Mesothelial cell of epicardium (in vitro differentiated cells): ENCODE measurements at regions not wholly inside any gene's neighbourhood (a gene's known extent, or its start where the extent isn't known, plus 50 kb on each side); places are given as distances from the start of the nearest gene placed in this dataset.

Experiments used
- DNase-seq, 2 experiments: peaks; one replicate each; pipeline ENCODE4 v3.0.0; 2021; ENCODE audit warnings: low spot score in 2 of 2; ENCODE audit not compliant: unreplicated experiment in 2 of 2
- H3K27ac Mint-ChIP-seq: 2 replicates; pipeline ENCODE4 v1.8.0; 2021; ENCODE audit warnings: mixed read lengths
- H3K27me3 Mint-ChIP-seq: 2 replicates; pipeline ENCODE4 v1.8.0; 2021; ENCODE audit warnings: low read depth, mixed read lengths
- H3K36me3 Mint-ChIP-seq: 2 replicates; pipeline ENCODE4 v1.8.0; 2021; ENCODE audit warnings: mixed read lengths
- H3K4me1 Mint-ChIP-seq: 2 replicates; pipeline ENCODE4 v1.8.0; 2021; ENCODE audit warnings: mixed read lengths
- H3K4me3 Mint-ChIP-seq: 2 replicates; pipeline ENCODE4 v1.8.0; 2021; ENCODE audit warnings: mild to moderate bottlenecking, moderate library complexity, mixed read lengths
- H3K9me3 Mint-ChIP-seq: 2 replicates; pipeline ENCODE4 v1.8.0; 2021; ENCODE audit warnings: mixed read lengths
- TF ChIP-seq, protein P1 (sequence below): fragments of 200-600 bp; sonication (generic); IDR thresholded peaks from one replicate; pipeline ENCODE4 v1.5.0; 2021; ENCODE audit warnings: antibody characterized with exemption; ENCODE audit not compliant: unreplicated experiment

DNA sequence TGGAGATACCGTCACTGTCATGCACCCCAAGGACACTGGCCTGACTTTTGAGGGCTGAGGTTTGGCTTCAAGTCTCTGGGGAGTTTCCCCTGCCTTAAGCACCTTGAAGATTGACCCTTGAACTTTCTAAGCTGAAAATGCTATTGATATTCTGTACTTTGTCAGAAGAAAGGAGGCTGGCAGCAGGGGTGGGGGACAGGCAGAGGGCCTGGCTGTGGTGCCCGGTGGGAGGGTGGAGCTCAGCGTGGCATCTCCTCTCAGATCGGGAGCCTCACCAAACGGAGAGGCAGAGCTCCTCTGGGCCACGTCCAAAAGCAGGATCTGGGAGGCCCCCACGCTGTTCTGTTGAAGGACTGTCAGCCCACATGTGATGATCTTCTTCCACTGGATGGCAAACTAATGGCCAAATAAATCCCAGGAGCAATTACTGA, 305.2 kb upstream of the IRX3 start:
- H3K9me3 Mint-ChIP-seq, result no peaks in the 10 kb centered on the region
- H3K27ac Mint-ChIP-seq, result no peak overlapping the region
- H3K36me3 Mint-ChIP-seq, result no peaks in the 10 kb centered on the region
- peaks cover 7% of the 10 kb centered on the region for H3K4me1 Mint-ChIP-seq
- H3K4me3 Mint-ChIP-seq, result no peak overlapping the region
- TF ChIP-seq, protein P1, sequence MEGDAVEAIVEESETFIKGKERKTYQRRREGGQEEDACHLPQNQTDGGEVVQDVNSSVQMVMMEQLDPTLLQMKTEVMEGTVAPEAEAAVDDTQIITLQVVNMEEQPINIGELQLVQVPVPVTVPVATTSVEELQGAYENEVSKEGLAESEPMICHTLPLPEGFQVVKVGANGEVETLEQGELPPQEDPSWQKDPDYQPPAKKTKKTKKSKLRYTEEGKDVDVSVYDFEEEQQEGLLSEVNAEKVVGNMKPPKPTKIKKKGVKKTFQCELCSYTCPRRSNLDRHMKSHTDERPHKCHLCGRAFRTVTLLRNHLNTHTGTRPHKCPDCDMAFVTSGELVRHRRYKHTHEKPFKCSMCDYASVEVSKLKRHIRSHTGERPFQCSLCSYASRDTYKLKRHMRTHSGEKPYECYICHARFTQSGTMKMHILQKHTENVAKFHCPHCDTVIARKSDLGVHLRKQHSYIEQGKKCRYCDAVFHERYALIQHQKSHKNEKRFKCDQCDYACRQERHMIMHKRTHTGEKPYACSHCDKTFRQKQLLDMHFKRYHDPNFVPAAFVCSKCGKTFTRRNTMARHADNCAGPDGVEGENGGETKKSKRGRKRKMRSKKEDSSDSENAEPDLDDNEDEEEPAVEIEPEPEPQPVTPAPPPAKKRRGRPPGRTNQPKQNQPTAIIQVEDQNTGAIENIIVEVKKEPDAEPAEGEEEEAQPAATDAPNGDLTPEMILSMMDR, result no peak
- no peak for DNase-seq
- H3K27me3 Mint-ChIP-seq, result peaks cover 42% of the 10 kb centered on the region

DNA sequence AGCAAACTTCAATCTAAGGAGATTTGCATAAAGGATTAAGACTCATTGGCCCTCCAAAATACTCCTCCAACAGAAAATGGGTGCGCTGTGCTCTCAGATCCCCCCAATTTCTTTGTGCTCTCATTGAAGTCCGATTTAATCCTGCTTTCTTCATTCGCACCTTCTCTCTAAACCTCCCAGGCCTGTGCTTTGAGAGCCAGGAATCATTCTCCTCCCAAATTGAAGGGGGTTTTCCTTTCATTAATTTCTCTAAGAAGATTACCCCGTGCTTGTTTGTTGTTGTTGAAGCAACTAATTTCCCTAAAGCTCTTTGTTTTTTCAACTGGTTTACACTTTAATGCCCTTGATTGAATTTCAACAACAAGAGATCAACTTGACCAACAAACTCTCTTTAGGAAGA, 304.2 kb upstream of the IRX3 start:
- TF ChIP-seq, protein P1, result no peak
- no peak overlapping the region for H3K4me3 Mint-ChIP-seq
- peaks cover 8% of the 10 kb centered on the region for H3K4me1 Mint-ChIP-seq
- no peak for DNase-seq
- H3K27me3 Mint-ChIP-seq, result peaks cover 35% of the 10 kb centered on the region
- H3K36me3 Mint-ChIP-seq, result no peaks in the 10 kb centered on the region
- H3K9me3 Mint-ChIP-seq, result no peaks in the 10 kb centered on the region
- H3K27ac Mint-ChIP-seq, result no peak overlapping the region

DNA sequence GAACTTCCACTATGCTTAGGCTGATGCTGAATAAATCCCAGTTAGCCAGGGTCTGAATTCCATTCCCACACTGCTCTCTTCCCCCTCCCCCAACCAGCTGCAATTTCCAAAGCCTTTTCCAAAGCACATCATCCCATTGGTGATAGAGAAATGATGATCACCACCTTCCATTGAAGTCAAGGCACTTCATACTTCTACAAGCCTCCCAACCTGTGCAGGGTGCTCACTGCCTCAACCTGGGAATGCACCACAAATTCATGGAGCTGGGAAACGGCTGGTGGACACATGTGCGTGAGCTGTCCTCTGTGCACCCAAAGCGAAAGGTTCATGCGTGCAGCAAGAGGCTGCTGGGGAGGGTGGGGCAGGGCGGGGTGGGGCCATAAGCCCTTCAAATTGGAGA, 302.7 kb upstream of the IRX3 start:
- TF ChIP-seq, protein P1, result no peak
- no peak overlapping the region for H3K27ac Mint-ChIP-seq
- no peak overlapping the region for H3K4me3 Mint-ChIP-seq
- H3K36me3 Mint-ChIP-seq, result no peaks in the 10 kb centered on the region
- H3K4me1 Mint-ChIP-seq, result peaks cover 12% of the 10 kb centered on the region
- no peaks in the 10 kb centered on the region for H3K9me3 Mint-ChIP-seq
- no peak for DNase-seq
- peaks cover 22% of the 10 kb centered on the region for H3K27me3 Mint-ChIP-seq

DNA sequence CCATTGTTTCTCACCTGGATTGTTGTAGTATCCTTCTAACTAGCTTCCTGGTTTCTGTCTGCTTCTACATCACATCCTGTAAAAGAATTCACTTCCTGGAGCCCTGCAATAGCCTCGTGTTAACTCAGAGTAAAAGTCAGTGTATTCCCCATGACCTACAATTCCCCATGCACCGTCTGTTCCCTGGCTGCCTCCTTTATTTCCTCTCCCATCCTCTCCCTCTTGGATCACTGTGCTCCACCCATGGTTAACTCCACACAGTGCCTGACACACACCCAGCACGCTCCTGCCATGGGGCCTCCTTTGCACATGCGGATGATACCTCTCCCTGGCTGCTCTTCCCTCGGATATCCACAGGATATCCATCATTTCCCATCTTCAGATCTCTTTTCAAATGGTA, 301.4 kb upstream of the IRX3 start:
- Mint-ChIP-seq H3K4me1 (peaks cover 12% of the 10 kb centered on the region), H3K4me3 (no peak overlapping the region), H3K27me3 (peaks cover 12% of the 10 kb centered on the region), H3K36me3 (no peaks in the 10 kb centered on the region), H3K9me3 (no peaks in the 10 kb centered on the region), H3K27ac (no peak overlapping the region)
- no peak for DNase-seq
- TF ChIP-seq, protein P1, result no peak

DNA sequence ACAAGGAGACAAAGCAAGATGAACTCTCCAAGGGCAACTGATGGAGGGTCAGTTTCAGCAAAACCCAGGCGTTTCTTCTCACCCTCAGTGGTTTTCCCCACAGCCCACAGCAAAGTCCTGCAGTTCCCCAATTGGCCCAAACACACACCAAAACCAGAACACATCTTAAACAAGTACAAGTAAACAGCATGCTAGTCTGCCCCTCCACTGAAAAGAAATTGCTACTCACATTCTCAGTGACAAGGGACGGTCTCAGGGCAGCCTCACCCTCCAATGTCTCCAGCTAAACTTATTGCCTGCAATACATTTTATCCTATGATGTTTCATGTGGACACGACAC, 300.6 kb upstream of the IRX3 start:
- H3K9me3 Mint-ChIP-seq, result no peaks in the 10 kb centered on the region
- DNase-seq, result no peak
- TF ChIP-seq, protein P1, result no peak
- no peak overlapping the region for H3K4me3 Mint-ChIP-seq
- peaks cover 10% of the 10 kb centered on the region for H3K27me3 Mint-ChIP-seq
- H3K4me1 Mint-ChIP-seq, result peaks cover 12% of the 10 kb centered on the region
- no peak overlapping the region for H3K27ac Mint-ChIP-seq
- no peaks in the 10 kb centered on the region for H3K36me3 Mint-ChIP-seq

DNA sequence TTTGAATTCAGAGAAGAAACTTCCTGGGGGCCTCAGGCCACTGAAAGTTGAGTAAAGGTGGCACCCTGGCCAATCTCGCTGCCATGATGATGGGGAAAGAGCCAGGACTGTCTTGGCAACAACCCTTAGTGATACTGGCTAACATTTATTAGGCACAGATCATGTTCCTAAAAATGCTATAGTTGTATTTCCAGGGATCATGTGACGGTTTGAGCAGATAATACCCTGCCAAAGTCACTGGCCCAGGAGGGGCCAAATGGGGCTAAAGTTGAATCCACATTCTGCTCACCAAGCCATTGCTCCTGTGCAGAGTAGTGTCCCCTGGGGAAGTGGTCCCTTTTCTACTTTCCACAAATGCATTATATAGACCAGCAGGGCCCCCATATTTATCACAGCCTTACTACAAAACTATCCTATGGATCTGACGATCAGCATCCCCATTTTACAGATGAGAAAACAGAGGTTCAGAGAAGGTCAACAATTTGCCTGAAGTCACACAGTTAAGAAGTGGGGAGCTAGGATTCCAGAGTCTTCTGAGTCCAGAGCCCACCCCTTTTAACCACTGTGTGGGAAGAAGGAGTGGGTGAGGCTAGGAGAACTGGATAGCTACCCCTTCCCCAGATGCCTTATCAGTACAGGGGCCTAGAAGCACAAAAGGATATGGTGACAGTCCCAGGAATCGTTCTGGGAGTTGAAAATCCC, 300.0 kb upstream of the IRX3 start:
- no peaks in the 10 kb centered on the region for H3K36me3 Mint-ChIP-seq
- H3K4me3 Mint-ChIP-seq, result no peak overlapping the region
- DNase-seq, result no peak
- no peak overlapping the region for H3K27ac Mint-ChIP-seq
- peaks cover 8% of the 10 kb centered on the region for H3K27me3 Mint-ChIP-seq
- no peaks in the 10 kb centered on the region for H3K9me3 Mint-ChIP-seq
- H3K4me1 Mint-ChIP-seq, result peaks cover 12% of the 10 kb centered on the region
- TF ChIP-seq, protein P1, result no peak
